ENCODE measurements at regions not wholly inside any gene's neighbourhood (a gene's known extent, or its start where the extent isn't known, plus 50 kb on each side); places are given as distances from the start of the nearest gene placed in this dataset.

DNA sequence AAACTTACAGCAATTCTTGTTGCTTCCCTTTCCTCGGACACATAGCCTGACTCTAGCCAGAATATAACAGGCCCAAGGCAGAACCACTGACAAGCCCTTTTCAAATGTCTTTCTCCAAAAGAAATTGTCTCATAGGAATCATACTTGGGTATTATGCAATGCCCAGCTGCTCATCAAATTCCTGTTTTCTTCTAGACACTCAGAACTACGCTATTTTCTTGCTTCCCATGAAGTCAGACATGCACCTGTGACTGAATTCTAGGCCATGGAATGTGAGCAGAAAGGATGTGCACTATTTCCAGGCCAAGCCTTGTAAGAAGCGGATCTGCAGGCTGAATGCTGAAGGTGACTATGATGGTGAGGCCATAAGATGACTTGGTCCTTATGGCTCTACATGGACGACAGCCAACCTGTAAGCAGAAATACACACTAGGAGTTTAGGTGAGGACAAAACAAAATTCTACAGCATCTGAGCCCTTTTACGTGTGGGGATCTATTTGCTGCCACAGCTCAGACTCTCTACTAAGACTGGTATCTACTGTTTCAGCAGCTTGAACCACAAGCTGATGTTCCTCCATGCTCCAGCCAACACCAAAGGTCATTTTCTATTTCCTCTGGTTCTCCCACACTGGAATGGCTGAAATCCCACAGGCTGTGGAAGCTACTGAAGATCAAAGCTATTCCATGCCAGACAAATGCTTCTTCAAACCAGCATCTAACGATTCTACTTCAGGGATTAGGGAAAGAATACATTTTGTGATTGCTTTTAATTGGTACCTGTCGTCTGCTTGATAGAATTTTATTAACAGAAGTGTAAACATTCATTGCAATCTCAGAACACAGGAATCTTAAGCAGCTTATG is 378.7 kb downstream of the RBM43 start:
- no peak overlapping the region for H3K4me3 ChIP-seq (ENCODE audit: low read length)
- no peaks in the 10 kb centered on the region for H3K27me3 ChIP-seq (ENCODE audit: control insufficient read depth, low read length)
- H3K36me3 ChIP-seq (ENCODE audit: control insufficient read depth, low read length), result no peaks in the 10 kb centered on the region
- no peak overlapping the region for H3K27ac ChIP-seq (ENCODE audit: low read depth, low read length)
- H3F3A ChIP-seq (ENCODE audit: control insufficient read depth, insufficient read depth), result no peaks in the 10 kb centered on the region
- H3K79me2 ChIP-seq (ENCODE audit: control insufficient read depth, low read length), result no peaks in the 10 kb centered on the region
- H3K4me2 ChIP-seq (ENCODE audit: low read length), result no peak overlapping the region
- no peaks in the 10 kb centered on the region for H3K4me1 ChIP-seq (ENCODE audit: control insufficient read depth, low read length)
- no peaks in the 10 kb centered on the region for H4K20me1 ChIP-seq (ENCODE audit: control insufficient read depth, insufficient read depth, low read depth, low read length)
- TF ChIP-seq, protein P1, sequence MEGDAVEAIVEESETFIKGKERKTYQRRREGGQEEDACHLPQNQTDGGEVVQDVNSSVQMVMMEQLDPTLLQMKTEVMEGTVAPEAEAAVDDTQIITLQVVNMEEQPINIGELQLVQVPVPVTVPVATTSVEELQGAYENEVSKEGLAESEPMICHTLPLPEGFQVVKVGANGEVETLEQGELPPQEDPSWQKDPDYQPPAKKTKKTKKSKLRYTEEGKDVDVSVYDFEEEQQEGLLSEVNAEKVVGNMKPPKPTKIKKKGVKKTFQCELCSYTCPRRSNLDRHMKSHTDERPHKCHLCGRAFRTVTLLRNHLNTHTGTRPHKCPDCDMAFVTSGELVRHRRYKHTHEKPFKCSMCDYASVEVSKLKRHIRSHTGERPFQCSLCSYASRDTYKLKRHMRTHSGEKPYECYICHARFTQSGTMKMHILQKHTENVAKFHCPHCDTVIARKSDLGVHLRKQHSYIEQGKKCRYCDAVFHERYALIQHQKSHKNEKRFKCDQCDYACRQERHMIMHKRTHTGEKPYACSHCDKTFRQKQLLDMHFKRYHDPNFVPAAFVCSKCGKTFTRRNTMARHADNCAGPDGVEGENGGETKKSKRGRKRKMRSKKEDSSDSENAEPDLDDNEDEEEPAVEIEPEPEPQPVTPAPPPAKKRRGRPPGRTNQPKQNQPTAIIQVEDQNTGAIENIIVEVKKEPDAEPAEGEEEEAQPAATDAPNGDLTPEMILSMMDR (IDR thresholded peaks at IDR 0.05; ENCODE audit: low read depth, low read length, poor library complexity, severe bottlenecking), result no peak
- no peak for TF ChIP-seq EZH2phosphoT487 (IDR thresholded peaks at IDR 0.05; ENCODE audit: borderline replicate concordance, low read length)
- no peaks in the 10 kb centered on the region; the same call in 1 of the 2 replicates for H3K9me3 ChIP-seq (ENCODE audit: control insufficient read depth, insufficient read depth, low read length)
- H3K9me2 ChIP-seq (replicated peaks; ENCODE audit: control insufficient read depth, low read length), result no peaks in the 10 kb centered on the region

DNA sequence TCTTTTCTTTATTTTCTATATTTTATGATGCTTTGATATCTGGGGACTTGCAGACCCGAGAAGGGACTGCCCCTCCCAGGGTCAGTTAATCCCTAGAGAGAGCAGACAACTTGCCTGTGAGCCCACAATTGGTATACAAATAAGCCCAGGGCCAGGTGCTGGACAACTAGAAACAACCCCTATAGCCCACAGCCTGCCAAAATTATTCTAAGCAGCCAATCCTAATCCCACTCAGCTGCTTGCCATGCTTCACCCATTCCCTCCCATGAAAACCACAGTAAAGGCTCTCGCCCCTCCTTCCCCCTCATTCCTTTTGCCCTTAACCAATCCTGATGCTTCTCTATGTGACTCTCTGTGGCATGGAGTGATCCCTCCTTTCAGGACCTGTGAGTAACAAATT is 380.7 kb downstream of the RBM43 start:
- no peaks in the 10 kb centered on the region for H4K20me1 ChIP-seq (ENCODE audit: control insufficient read depth, insufficient read depth, low read depth, low read length)
- no peak overlapping the region for H3K27ac ChIP-seq (ENCODE audit: low read depth, low read length)
- no peaks in the 10 kb centered on the region for H3F3A ChIP-seq (ENCODE audit: control insufficient read depth, insufficient read depth)
- H3K79me2 ChIP-seq (ENCODE audit: control insufficient read depth, low read length), result no peaks in the 10 kb centered on the region
- H3K9me2 ChIP-seq (replicated peaks; ENCODE audit: control insufficient read depth, low read length), result no peaks in the 10 kb centered on the region
- H3K36me3 ChIP-seq (ENCODE audit: control insufficient read depth, low read length), result no peaks in the 10 kb centered on the region
- no peaks in the 10 kb centered on the region for H3K27me3 ChIP-seq (ENCODE audit: control insufficient read depth, low read length)
- no peak overlapping the region for H3K4me2 ChIP-seq (ENCODE audit: low read length)
- TF ChIP-seq EZH2phosphoT487 (IDR thresholded peaks at IDR 0.05; ENCODE audit: borderline replicate concordance, low read length), result no peak
- TF ChIP-seq, protein P1 (IDR thresholded peaks at IDR 0.05; ENCODE audit: low read depth, low read length, poor library complexity, severe bottlenecking), result no peak
- no peaks in the 10 kb centered on the region; the same call in 1 of the 2 replicates for H3K9me3 ChIP-seq (ENCODE audit: control insufficient read depth, insufficient read depth, low read length)
- H3K4me3 ChIP-seq (ENCODE audit: low read length), result no peak overlapping the region
- no peaks in the 10 kb centered on the region for H3K4me1 ChIP-seq (ENCODE audit: control insufficient read depth, low read length)

DNA sequence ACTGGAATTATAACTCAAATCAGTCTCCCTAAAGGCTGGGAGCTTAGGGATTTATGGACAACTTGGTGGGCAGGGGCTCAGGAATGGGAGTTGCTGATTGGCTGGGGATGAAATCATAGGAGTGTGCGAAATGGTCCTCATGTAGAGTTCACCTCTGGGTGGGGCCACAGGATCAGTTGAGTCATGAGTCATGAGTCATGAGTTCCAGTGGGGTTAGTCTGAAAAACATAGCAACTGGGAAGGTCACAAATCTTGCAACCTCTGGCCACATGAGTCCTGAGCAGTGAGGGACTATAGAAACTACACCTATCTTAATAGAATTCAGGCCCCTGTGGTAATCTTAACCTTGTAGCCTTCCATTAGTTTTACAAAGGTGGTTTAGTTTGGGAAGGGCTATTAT is 383.3 kb downstream of the RBM43 start:
- Histone ChIP-seq H3K36me3 (ENCODE audit: control insufficient read depth, low read length) (no peaks in the 10 kb centered on the region), H3F3A (ENCODE audit: control insufficient read depth, insufficient read depth) (no peaks in the 10 kb centered on the region), H3K9me3 (ENCODE audit: control insufficient read depth, insufficient read depth, low read length) (no peaks in the 10 kb centered on the region; the same call in 1 of the 2 replicates), H3K4me1 (ENCODE audit: control insufficient read depth, low read length) (no peaks in the 10 kb centered on the region), H3K4me2 (ENCODE audit: low read length) (no peak overlapping the region), H3K27ac (ENCODE audit: low read depth, low read length) (no peak overlapping the region), H4K20me1 (ENCODE audit: control insufficient read depth, insufficient read depth, low read depth, low read length) (no peaks in the 10 kb centered on the region), H3K27me3 (ENCODE audit: control insufficient read depth, low read length) (no peaks in the 10 kb centered on the region), H3K4me3 (ENCODE audit: low read length) (no peak overlapping the region), H3K79me2 (ENCODE audit: control insufficient read depth, low read length) (no peaks in the 10 kb centered on the region), H3K9me2 (replicated peaks; ENCODE audit: control insufficient read depth, low read length) (no peaks in the 10 kb centered on the region)
- no peak for TF ChIP-seq EZH2phosphoT487 (IDR thresholded peaks at IDR 0.05; ENCODE audit: borderline replicate concordance, low read length)
- TF ChIP-seq, protein P1 (IDR thresholded peaks at IDR 0.05; ENCODE audit: low read depth, low read length, poor library complexity, severe bottlenecking), result no peak

Data from DOHH2 (cell line).